ENCODE measurements at regions not wholly inside any gene's neighbourhood (a gene's known extent, or its start where the extent isn't known, plus 50 kb on each side); places are given as distances from the start of the nearest gene placed in this dataset.

- 90% methylated on average over 5 of the region's 5 CpGs for WGBS, 2 donors
- DNase-seq (ENCODE audit: low spot score in 2 of 2), result no peak
- intact Hi-C loops (cut with DNase I; ENCODE audit: low total_unique reads), result no loop called here
- TF ChIP-seq POLR2A (IDR thresholded peaks at IDR 0.05), result no peak
- TF ChIP-seq CTCF (IDR thresholded peaks at IDR 0.05), result no peak
- no peak overlapping the region for H3K4me3 ChIP-seq (ENCODE audit: low read depth, poor library complexity, severe bottlenecking)
These were observed 199.7 kb downstream of the TBXT start for GRCh38 chr6:165967810-165968407.

- DNase-seq (ENCODE audit: low spot score in 2 of 2), result no peak
- intact Hi-C loops (cut with DNase I; ENCODE audit: low total_unique reads), result no loop called here
- TF ChIP-seq POLR2A (IDR thresholded peaks at IDR 0.05) (no peak), CTCF (IDR thresholded peaks at IDR 0.05) (no peak)
- 63 to 70% methylated on average over 6 of the region's 6 CpGs for WGBS, 2 donors
- H3K4me3 ChIP-seq (ENCODE audit: low read depth, poor library complexity, severe bottlenecking), result no peak overlapping the region
These were observed 203.9 kb downstream of the TBXT start for GRCh38 chr6:165963750-165964149.

GRCh38 chr6:165962366-165962765 lies 205.3 kb downstream of the TBXT start:
- DNase-seq (ENCODE audit: low spot score in 2 of 2), result no peak
- intact Hi-C loops (cut with DNase I; ENCODE audit: low total_unique reads), result no loop called here
- TF ChIP-seq POLR2A (IDR thresholded peaks at IDR 0.05) (no peak), CTCF (IDR thresholded peaks at IDR 0.05) (no peak)
- H3K4me3 ChIP-seq (ENCODE audit: low read depth, poor library complexity, severe bottlenecking), result no peak overlapping the region
- WGBS, 2 donors, result 84% methylated on average over 7 of the region's 7 CpGs

GRCh38 chr6:165961233-165961632 lies 206.4 kb downstream of the TBXT start:
- intact Hi-C loops (cut with DNase I; ENCODE audit: low total_unique reads), result no loop called here
- no peak for TF ChIP-seq POLR2A (IDR thresholded peaks at IDR 0.05)
- no peak for TF ChIP-seq CTCF (IDR thresholded peaks at IDR 0.05)
- DNase-seq (ENCODE audit: low spot score in 2 of 2), result no peak
- 85% methylated on average over 12 of the region's 12 CpGs for WGBS, 2 donors
- no peak overlapping the region for H3K4me3 ChIP-seq (ENCODE audit: low read depth, poor library complexity, severe bottlenecking)

- intact Hi-C loops (cut with DNase I; ENCODE audit: low total_unique reads), result no loop called here
- no peak for TF ChIP-seq CTCF (IDR thresholded peaks at IDR 0.05)
- TF ChIP-seq POLR2A (IDR thresholded peaks at IDR 0.05), result no peak
- no peak for DNase-seq (ENCODE audit: low spot score in 2 of 2)
- WGBS, 2 donors, result 89 to 90% methylated on average over 12 of the region's 12 CpGs
- H3K4me3 ChIP-seq (ENCODE audit: low read depth, poor library complexity, severe bottlenecking), result no peak overlapping the region
These were observed 207.0 kb downstream of the TBXT start for GRCh38 chr6:165960695-165961094.

GRCh38 chr6:165959627-165960026 lies 208.0 kb downstream of the TBXT start:
- H3K4me3 ChIP-seq (ENCODE audit: low read depth, poor library complexity, severe bottlenecking), result no peak overlapping the region
- DNase-seq (ENCODE audit: low spot score in 2 of 2), result no peak
- 74% methylated on average over 5 of the region's 5 CpGs for WGBS, 2 donors
- intact Hi-C loops (cut with DNase I; ENCODE audit: low total_unique reads), result no loop called here
- TF ChIP-seq CTCF (IDR thresholded peaks at IDR 0.05) (no peak), POLR2A (IDR thresholded peaks at IDR 0.05) (no peak)

Data from lower leg skin (tissue), 4 donors.